GM21360 (cell line): ENCODE measurements at regions not wholly inside any gene's neighbourhood (a gene's known extent, or its start where the extent isn't known, plus 50 kb on each side); places are given as distances from the start of the nearest gene placed in this dataset.
"Not testable (repeated sequence)": the region's sequence is repeated elsewhere in the genome, so short reads cannot be mapped to it uniquely, and the experiment has no call there.

Experiments used
- ATAC-seq: cut with Tn5 transposase; IDR thresholded peaks from one replicate; pipeline ENCODE4 v1.9.1; 2021; ENCODE audit warnings: mild to moderate bottlenecking, moderate library complexity; ENCODE audit not compliant: unreplicated experiment

DNA sequence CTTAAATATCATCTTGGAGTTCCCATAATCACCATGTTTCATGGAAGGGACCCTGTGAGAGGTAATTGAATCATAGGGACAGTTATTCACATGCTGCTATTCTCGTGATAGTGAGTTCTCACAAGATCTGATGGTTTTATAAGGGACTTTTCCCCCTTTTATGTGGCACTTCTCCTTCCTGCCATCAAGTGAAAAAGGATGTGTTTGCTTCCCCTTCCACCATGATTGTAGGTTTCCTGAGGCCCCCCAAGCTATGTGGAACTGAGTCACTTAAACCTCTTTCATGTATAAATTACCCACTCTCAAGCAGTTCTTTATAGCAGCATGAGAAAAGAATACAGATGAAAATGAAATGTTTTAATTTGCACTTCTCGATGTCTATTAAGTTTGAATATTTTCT, 112.0 kb downstream of the ZNF648 start:
- no peak for ATAC-seq

DNA sequence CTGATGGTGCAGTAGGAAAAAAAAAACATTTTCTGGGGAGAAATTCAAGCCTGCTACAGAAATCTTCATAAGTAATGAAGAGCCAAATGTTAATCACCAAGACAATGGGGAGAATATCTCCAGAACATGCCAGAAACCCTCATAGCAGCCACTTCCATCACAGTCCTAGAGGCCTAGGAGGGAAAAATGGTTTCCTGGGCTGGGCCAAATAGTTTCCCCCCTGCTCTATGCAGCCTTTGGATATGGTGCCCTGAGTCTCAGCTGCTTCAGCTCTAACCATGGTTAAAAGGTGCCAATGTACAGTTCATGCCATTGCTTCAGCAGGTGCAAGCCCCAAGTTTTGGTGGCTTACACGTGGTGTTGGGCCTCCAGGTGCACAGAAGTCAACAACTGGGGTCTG, 113.1 kb downstream of the ZNF648 start:
- no peak for ATAC-seq

DNA sequence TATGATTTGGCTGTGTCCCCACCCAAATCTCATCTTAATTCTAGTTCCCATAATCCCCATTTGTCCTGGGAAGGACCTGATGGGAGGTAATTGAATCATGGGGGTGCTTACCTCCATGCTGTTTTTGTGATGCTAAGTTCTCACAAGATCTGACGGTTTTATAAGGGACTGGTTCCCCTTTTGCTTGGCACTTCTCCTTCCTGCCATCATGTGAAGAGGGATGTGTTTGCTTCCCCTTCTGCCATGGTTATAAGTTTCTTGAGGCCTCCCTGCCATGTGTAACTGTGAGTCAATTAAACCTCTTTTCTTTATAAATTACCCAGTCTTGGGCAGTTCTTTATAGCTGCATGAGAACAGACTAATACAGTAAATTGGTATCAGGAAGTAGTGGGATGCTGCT, 114.1 kb downstream of the ZNF648 start:
- no peak for ATAC-seq

DNA sequence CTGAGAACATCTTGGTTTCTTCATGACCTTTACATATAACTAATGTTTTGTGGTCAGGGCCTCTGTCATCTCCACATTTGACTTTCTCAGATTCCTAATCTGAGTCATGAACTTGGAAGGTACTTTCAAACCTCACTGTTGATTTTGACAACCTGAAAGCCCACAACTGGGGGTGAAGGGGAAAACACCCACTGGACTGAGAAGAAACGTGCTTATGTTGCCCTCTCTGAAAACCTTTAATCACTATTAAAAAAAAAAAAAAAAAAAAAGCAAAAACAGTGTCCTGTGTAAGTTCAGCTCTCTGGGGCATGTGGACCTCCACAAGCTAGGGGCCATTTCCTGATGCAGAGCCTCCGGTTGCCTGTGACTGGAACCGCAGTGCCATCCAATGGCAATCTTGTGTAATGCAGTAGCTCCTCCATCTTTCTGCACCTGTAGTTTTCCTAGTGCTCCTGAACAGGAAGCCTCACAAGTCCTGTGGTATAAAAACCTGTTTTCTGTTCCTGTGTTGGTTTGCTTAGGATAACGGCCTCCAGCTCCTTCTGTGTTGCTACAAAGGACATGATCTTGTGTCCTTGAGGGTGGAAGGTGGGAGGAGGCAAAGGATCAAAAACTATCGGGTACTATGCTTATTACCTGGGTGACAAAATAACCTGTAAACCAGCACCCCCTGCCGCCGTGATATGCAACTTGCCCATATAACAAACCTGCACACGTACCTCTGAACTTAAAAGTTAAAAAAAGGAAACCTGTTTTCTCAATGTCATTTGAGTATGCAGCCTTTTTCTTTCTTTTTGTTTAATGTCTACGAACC, 124.5 kb downstream of the ZNF648 start:
- ATAC-seq, result peak; percentile 77

DNA sequence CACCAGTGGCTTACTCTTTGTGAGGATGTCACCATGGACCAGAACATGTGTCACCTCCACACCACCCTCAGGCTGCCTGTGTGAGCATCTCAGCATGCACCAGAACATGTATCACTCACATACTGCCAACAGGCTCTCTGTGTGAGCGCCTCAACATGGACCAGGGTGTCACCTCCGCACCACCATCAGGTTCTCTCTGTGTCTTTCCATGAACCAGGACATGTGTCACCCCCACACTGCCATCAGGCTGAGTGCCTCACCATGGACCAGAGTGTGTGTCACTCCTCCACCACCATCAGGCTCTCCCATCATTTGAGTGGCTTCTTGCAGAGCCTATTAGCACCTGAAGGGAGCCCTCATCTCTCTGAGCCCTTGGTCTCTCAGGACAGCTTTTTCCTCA, 125.2 kb downstream of the ZNF648 start:
- peak; percentile 44 for ATAC-seq

DNA sequence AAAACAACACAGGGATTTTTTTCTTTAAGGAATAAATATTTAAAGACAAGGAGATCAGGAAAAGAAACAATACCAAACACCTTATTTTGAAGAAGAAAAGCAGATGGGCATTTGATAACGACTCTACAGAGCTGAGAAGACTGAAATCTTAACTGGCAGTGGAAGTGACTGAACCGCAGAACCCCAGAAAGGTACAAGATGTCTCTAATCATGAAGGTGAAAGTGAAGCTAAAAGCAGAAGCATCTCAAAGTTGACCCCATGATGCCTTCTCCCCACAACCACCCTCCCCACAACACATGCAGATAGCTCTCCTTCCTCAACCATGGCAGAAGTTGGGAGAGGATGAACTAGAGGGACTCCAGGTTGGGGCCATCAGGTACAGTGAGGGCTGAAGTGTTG, 129.6 kb downstream of the ZNF648 start:
- no peak for ATAC-seq

DNA sequence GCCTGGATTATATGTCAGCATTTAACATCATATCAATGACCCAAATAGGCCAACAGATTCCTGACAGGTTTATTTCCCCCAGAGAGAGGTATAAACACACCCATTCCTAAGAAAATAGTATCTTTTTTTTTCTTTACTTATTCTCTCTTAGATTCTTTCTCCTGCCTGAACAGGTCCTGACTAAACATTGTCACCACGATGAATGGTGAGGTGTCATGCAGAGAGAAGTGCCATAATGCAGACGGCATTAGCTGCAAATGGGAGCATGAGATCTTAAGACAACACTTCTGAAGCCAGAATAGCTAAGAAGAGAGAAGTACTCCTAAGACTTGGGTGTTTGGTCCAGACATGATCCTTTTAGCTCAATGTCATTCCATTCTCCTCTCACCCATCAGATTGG, 131.3 kb downstream of the ZNF648 start:
- no peak for ATAC-seq

DNA sequence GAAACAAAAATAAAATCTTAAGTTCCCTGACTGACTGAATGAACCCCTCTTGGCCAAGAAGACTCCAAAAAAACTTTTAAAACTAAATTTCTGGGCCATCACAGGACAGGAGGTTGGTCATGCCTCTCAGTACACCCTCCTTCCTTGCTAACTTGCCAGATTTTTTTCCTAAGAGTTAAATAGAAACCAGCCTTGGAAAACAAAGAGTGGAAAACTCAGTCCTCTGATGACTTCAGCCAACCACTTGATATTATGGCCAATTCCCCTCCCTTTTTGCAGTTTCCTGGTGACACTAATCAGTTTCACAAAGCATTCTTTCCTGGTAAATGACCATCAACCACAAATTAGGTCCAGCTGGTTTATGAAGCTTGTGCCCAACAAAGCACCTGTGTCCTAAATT, 134.8 kb downstream of the ZNF648 start:
- ATAC-seq, result no peak

DNA sequence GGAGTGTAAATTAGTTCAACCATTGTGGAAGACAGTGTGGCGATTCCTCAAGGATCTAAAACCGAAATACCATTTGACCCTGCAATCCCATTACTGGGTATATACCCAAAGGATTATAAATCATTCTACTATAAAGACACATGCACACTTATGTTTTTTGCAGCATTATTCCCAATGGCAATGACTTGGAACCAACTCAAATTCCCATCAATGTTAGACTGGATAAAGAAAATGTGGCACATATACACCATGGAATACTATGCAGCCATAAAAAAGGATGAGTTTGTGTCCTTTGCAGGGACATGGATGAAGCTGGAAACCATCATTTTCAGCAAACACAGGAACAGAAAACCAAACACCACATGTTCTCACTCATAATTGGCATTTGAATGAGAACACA, 137.5 kb downstream of the ZNF648 start:
- ATAC-seq, result not testable (repeated sequence)

DNA sequence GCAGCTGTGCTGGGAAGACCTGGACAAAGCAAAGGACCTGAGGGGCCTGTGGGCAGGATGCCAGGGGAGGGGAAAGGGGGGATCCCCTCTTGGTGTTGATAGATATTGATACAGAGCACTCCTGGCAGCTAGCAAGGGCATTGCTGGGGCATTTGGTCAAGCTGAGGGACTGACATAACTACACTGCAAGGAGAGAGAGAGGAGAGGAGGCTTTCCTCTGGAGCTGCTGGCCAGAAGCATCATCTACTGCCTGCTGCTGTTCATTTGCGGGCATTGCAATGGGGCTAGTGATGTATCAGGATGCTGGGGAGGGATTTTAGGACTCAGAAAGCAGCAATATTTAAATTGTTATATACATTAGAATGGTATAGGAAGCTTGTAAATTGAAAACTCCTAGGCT, 142.0 kb downstream of the ZNF648 start:
- no peak for ATAC-seq

DNA sequence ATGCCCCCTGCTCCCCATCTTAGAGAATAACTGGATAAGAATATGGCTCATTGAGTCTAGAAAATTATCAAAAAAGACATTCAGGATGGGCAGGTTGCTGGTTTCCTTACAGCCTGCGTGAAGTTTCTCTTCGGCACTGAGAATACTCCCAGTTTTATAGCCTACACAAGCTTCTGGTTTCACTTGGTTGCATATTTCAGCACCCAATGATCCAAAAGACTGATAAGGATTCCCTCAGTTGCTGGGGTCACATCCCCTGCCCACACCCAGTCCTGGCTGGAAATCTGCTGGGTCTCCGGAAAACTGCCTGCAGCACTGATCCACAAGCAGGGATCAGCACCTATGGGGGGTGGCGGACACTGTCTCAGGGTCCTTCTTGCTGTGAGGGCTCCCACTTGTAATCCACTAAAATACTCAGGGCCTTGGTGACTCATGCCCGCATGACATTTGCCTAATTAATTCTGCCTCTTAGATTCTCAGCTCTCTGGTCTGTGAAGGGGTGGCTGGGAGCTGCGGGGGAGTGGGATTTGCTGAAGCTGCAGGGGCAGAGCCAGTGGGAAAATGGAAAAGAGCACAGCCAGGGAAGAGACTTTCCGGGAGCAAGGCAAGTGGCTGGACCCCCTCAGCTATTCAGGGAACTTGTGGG, 142.5 kb downstream of the ZNF648 start:
- no peak for ATAC-seq

DNA sequence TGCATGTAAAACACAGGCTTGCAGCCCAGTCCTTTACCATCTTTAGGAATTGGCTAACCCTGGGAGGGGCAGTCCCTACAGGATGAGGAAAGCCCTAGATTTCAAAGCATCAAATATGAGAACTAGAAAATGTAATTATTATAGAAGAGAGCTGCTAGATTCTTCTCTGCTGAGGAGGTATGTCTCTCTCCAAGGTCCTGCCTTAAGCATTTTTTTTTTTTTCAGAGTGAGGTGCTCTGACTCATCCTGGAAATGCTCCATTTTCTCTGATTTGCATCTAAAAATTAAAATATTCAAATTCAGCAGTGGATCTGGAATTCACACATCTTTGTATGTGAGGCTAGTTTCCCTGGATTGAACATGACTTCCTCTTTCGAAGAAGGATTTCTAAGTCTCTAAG, 149.8 kb downstream of the ZNF648 start:
- no peak for ATAC-seq

DNA sequence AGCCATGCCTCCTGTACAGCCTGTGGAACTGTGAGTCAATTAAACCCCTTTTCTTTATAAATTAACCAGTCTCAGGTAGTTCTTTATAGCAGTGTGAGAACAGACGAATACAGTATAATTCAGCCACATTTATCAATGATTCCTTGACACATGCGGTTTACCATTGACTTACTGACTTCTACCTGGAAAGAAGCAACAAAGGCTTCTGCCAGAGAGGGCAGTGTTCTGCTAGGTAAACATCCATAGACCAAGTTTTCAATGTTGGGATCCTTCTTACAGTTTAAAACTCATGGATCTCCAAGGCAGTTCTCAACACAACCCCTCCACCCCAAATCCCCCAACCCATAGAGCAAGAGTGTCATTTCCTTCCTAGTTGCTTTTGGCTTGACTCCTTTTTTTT, 150.6 kb downstream of the ZNF648 start:
- no peak for ATAC-seq

DNA sequence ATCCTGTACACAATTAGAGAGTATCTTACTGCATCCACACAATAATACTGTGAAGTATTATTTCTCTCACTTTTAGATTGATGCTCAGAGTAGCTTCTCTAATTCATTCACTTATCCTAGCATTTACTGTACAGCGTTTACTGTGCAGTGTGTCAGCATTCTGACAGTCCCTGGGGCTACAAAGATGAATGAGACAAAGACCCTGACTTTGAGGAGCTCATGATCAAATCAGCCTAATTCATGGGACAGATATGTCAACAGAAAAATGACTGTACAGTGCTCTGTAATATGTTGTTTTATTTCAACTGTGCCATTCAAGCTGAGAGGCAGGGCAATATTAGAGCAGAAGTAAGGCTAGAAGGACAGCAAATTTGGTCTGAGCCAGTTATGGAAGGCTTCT, 152.5 kb downstream of the ZNF648 start:
- ATAC-seq, result no peak

DNA sequence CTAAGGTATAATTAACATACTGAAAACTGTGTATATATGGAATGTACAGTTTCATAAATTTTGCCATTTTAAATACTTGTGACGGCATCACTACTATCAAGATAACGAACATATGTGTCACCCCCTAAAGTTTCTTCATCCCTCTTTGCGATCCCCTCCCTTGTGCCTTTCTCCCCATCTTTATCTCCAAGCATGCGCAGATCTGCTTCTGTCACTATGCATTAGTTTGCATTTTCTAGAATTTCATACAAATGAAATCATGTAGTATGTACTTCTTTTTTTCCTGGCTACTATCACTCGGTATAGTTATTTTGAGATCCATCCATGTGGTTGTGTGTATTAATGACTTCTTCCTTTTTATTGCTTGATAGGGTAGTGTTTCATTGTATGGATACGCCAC, 154.9 kb downstream of the ZNF648 start:
- no peak for ATAC-seq

DNA sequence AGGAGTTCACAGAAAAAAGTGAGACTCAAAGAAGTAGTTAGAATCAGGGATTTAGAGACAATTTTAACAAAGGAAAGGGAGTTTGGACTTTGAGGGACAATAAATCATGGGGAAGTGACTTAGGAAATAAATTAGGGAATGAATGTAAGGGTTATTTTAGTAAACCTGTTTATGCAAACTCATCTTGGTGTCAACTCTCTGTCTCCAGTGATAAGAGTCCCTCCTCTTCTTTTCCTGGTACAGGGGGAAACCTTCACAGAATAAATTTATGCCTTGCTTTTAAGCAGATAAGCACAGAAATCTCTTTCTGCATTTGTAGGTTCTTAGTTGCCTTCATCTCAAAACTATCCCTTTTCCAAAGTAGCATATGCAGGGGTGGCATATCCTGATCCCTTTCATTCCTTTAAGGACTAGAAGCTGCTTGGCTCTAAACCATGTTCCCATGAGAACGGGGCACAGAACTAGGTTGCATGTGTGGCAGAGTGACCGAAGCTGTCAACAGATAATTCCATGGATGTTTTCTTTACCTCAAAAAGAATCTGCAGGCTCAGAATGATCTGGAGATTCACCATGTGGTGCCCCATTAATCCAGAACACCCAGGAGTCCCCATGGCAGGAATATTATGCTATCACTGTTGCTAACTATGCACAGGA, 155.4 kb downstream of the ZNF648 start:
- ATAC-seq, result no peak

DNA sequence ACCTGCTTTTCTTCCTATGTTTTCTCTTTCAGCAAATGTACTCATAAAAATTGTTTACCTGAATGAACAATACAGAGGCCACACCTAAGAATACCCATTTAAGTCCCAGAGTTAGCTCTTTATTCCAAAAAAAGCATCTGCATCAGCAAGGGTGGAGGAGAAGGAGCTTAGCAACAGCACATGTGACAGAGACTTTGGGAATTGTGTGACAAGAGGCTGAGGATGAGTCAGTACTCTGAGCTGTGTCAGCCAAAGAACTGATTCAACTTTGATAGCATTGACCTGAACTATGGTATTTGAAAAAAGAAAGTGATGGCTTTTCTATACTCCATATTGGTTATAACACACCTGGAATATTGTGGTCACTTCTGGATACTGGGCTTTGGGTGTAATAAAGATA, 162.7 kb downstream of the ZNF648 start:
- ATAC-seq, result no peak

DNA sequence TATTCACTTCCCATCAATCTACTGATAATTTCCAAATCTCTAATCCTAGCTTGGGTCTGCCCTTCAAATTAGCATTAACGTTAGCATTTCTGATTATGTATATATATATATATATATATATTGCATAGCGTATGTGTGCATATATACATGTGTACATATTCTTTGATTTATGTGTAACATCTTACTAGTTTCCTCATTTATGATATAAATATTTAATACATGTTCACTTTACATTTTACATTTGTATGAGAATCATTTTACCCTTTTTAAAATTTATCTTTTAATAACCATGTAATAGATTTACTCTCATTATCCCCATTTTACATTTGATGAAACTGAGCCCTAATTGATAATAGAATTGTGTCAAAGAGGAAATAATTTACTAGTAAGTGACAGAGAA, 164.7 kb downstream of the ZNF648 start:
- ATAC-seq, result no peak

DNA sequence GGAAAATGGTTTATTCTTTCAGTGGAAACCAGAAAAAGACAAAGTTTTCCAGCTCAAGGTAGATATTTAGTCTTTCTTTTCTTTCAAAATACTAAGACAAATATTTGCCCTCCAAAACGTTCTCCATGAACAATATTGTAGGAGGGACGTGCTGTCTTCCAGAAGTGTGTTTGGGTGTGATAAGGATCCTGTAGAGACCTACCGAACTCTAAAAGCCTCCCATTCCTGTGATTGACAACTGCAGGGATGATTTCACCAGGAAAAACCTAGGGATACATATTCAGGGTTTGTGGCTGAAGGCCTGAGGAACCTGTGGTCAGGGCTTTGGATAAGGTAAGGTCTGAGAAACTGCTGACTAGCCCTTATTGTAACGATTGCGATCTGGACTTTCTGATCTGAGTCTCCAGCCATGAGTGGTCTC, 167.1 kb downstream of the ZNF648 start:
- no peak for ATAC-seq

DNA sequence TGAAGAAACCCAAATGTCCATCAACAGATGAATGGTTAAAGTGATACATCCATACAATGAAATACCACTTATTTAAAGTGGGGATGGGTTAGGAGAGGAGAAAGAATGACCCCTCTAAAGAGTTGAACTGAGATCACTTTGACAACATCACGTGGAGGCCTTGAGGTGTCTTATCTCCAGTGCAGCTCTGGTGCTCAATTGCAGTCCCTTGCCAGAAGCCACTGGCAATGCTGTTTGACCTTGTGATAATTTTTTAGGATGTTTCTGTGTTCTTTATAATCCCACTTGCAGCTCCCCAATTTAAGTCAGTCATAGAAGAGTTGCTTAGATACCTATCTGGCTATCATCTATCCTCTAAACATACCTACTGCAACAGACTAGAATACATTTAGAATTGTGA, 167.6 kb downstream of the ZNF648 start:
- no peak for ATAC-seq

DNA sequence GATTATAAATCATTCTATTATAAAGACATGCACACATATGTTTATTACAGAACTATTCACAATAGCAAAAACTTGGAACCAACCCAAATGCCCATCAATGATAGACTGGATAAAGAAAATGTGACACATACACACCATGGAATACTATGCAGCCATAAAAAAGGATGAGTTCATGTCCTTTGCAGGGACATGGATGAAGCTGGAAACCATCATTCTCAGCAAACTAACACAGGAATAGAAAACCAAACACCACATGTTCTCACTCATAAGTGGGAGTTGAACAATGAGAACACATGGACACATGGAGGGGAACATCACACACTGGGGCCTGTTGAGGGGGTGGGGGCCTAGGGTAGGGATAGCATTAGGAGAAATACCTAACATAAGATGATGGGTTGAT, 168.4 kb downstream of the ZNF648 start:
- ATAC-seq, result not testable (repeated sequence)

DNA sequence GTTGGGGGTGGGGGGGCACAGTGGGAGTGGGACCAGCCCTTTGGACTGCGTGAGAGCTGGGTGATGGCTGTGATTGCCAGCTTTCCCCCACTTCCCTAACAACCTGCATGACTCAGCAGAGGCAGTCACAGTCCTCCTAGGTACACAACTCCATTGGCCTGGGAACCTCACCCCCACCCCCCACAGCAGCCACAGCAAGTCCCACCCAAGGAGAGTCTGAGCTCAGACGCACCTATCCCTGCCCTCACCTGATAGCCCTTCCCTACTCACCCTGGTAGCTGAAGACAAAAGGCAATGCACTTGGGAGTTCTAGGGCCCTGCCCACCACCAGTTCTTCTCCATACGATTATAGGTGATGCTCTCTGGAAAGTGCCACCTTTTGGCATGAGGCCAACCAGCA, 188.9 kb downstream of the ZNF648 start:
- ATAC-seq, result no peak
